Karpas-422 (cell line): ENCODE measurements at regions not wholly inside any gene's neighbourhood (a gene's known extent, or its start where the extent isn't known, plus 50 kb on each side); places are given as distances from the start of the nearest gene placed in this dataset.

Experiments used
- DNase-seq: peaks from one replicate; pipeline ENCODE4 v3.0.0-alpha.2; 2015
- H2AFZ ChIP-seq: fragments of 200-600 bp; sonication (generic); 2 replicates; pipeline ENCODE4 v1.6.1; 2014; ENCODE audit warnings: antibody characterized with exemption, low read length, mixed read lengths
- H3K27ac ChIP-seq: fragments of 200-600 bp; sonication (generic); 2 replicates; pipeline ENCODE4 v1.5.1; 2014; ENCODE audit warnings: mild to moderate bottlenecking, low read length, moderate library complexity
- H3K27me3 ChIP-seq: fragments of 200-600 bp; sonication (generic); 2 replicates; pipeline ENCODE4 v1.6.1; 2014; ENCODE audit warnings: low read length, mixed read lengths
- H3K36me3 ChIP-seq: fragments of 200-600 bp; sonication (generic); 2 replicates; pipeline ENCODE4 v1.6.1; 2014; ENCODE audit warnings: low read length, mixed read lengths; ENCODE audit not compliant: insufficient read depth
- H3K4me1 ChIP-seq: fragments of 200-600 bp; sonication (generic); 2 replicates; pipeline ENCODE4 v1.6.1; 2014; ENCODE audit warnings: mild to moderate bottlenecking, low read length, mixed read lengths
- H3K4me2 ChIP-seq: fragments of 200-600 bp; sonication (generic); 2 replicates; pipeline ENCODE4 v1.6.1; 2014; ENCODE audit warnings: low read length, low read depth, mild to moderate bottlenecking; ENCODE audit not compliant: poor library complexity, severe bottlenecking
- H3K4me3 ChIP-seq: fragments of 200-600 bp; sonication (generic); 2 replicates; pipeline ENCODE4 v1.5.1; 2014; ENCODE audit warnings: mild to moderate bottlenecking, antibody characterized with exemption, low read length, mixed read lengths
- H3K79me2 ChIP-seq: fragments of 200-600 bp; sonication (generic); 2 replicates; pipeline ENCODE4 v1.6.1; 2014; ENCODE audit warnings: mild to moderate bottlenecking, low read length, mixed read lengths
- H3K9ac ChIP-seq: fragments of 200-600 bp; sonication (generic); 2 replicates; pipeline ENCODE4 v1.6.0; 2014; ENCODE audit warnings: low read length
- H3K9me2 ChIP-seq: fragments of 200-600 bp; sonication (generic), shearing (Covaris generic); replicated peaks from 2 replicates; pipeline ENCODE4 v1.6.0; 2014; ENCODE audit warnings: mild to moderate bottlenecking, low read length, moderate library complexity; ENCODE audit not compliant: insufficient read depth
- H3K9me3 ChIP-seq: fragments of 300-700, 200-600 bp; sonication (generic); 2 replicates; pipeline ENCODE4 v1.6.1; 2014; ENCODE audit warnings: low read length, mixed read lengths
- H4K20me1 ChIP-seq: fragments of 200-600 bp; sonication (generic); 2 replicates; pipeline ENCODE4 v1.6.1; 2014; ENCODE audit warnings: mild to moderate bottlenecking, antibody characterized with exemption, low read length, low read depth; ENCODE audit not compliant: insufficient read depth

GRCh38 chr6:99852031-99852430, 142.0 kb downstream of the MCHR2 start:
- no peak overlapping the region for H3K4me2 ChIP-seq
- H3K36me3 ChIP-seq, result no peaks in the 10 kb centered on the region
- no peaks in the 10 kb centered on the region for H3K9me3 ChIP-seq
- no peaks in the 10 kb centered on the region for H3K9me2 ChIP-seq
- no peak overlapping the region for H2AFZ ChIP-seq
- H3K79me2 ChIP-seq, result no peaks in the 10 kb centered on the region
- DNase-seq, result no peak
- no peaks in the 10 kb centered on the region for H3K4me1 ChIP-seq
- no peaks in the 10 kb centered on the region for H3K27me3 ChIP-seq
- H3K9ac ChIP-seq, result no peak overlapping the region
- no peaks in the 10 kb centered on the region for H4K20me1 ChIP-seq
- H3K4me3 ChIP-seq, result no peak overlapping the region
- no peak overlapping the region for H3K27ac ChIP-seq

GRCh38 chr6:99867026-99867425, 127.0 kb downstream of the MCHR2 start:
- no peak overlapping the region for H3K9ac ChIP-seq
- H3K79me2 ChIP-seq, result no peaks in the 10 kb centered on the region
- no peaks in the 10 kb centered on the region for H3K36me3 ChIP-seq
- H3K9me2 ChIP-seq, result no peaks in the 10 kb centered on the region
- no peak overlapping the region for H3K27ac ChIP-seq
- no peak for DNase-seq
- no peak overlapping the region for H2AFZ ChIP-seq
- H4K20me1 ChIP-seq, result no peaks in the 10 kb centered on the region
- no peaks in the 10 kb centered on the region for H3K4me1 ChIP-seq
- no peaks in the 10 kb centered on the region for H3K9me3 ChIP-seq
- no peak overlapping the region for H3K4me3 ChIP-seq
- no peak overlapping the region for H3K4me2 ChIP-seq
- H3K27me3 ChIP-seq, result no peaks in the 10 kb centered on the region

DNA sequence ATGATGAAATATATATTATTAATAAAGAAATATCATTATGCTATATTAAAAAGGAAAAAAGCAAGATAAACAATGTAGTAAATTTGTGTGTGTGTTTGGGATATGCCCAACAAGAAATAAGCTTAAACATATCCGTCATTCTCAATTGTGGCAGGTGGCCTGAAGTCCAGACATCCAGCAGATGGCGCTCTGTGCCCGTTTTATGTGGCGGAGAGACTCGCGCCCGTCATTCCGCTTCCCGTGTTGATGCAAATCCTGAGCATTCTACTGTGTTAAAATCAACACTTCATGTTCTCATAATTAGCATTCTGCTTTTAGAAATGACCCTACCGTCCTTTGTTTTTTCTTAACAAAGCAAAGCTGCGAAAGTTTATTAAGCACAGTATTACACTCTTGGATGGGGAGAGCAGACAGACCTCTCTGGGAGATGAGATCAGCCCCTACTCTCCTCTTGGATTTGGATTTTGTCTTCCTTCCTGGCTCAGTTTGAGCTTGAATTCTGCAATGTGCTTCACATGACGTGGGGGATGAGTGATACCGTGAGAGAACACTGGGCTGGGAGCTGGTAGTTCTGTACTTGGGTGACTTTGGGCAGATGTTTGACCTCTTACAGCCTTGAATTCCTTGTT, 125.8 kb downstream of the MCHR2 start:
- Histone ChIP-seq H3K9me2 (no peaks in the 10 kb centered on the region), H4K20me1 (no peaks in the 10 kb centered on the region), H3K4me1 (no peaks in the 10 kb centered on the region), H3K9me3 (no peaks in the 10 kb centered on the region), H3K4me2 (no peak overlapping the region), H3K27me3 (no peaks in the 10 kb centered on the region), H3K4me3 (no peak overlapping the region), H2AFZ (no peak overlapping the region), H3K36me3 (no peaks in the 10 kb centered on the region), H3K79me2 (no peaks in the 10 kb centered on the region), H3K27ac (no peak overlapping the region), H3K9ac (no peak overlapping the region)
- DNase-seq, result peak; percentile 82
